Transverse colon (tissue), 4 donors: ENCODE measurements at regions not wholly inside any gene's neighbourhood (a gene's known extent, or its start where the extent isn't known, plus 50 kb on each side); places are given as distances from the start of the nearest gene placed in this dataset.

Experiments
- DNase-seq: peaks from one replicate; pipeline ENCODE4 v3.0.0-alpha.2; 2019
- H3K27ac ChIP-seq, 4 donors: fragments of 200-600 bp; sonication (generic); 2 replicates each; pipeline ENCODE4 v1.5.1; 2016 to 2018; ENCODE audit warnings: inconsistent platforms in 4 of 4
- H3K27me3 ChIP-seq: fragments of 200-600 bp; sonication (generic); 2 replicates; pipeline ENCODE4 v1.5.1; 2017; ENCODE audit warnings: inconsistent platforms
- H3K36me3 ChIP-seq, 4 donors: fragments of 200-600 bp; sonication (generic); 2 replicates each; pipeline ENCODE4 v1.5.1; 2017 to 2019; ENCODE audit warnings: inconsistent platforms in 4 of 4
- H3K4me1 ChIP-seq, 4 donors: fragments of 200-600 bp; sonication (generic); 2 replicates each; pipeline ENCODE4 v1.5.1; 2017 to 2020; ENCODE audit warnings: inconsistent platforms in 4 of 4
- H3K4me3 ChIP-seq, 4 donors: fragments of 200-600 bp; sonication (generic); 1 replicate in 1 of 4; 2 replicates in 3 of 4; pipeline versions ENCODE4 v1.5.1 to v1.6.1; 2017 to 2019; ENCODE audit warnings: inconsistent platforms in 4 of 4
- H3K9me3 ChIP-seq, 2 donors: fragments of 200-600 bp; sonication (generic); 2 replicates each; pipeline ENCODE4 v1.5.1; 2017 to 2019; ENCODE audit warnings: inconsistent platforms in 2 of 2
- CTCF ChIP-seq, 5 experiments: fragments of 200-600 bp in 3 of 5; fragments of 450-650 bp in 2 of 5; sonication (generic) in 3 of 5; IDR thresholded peaks; 1 replicate in 2 of 5; 2 replicates in 3 of 5; pipeline ENCODE4 v1.5.1; 2016 to 2017; ENCODE audit warnings: antibody characterized with exemption in 5 of 5, inconsistent platforms in 3 of 5, mild to moderate bottlenecking in 2 of 5, moderate library complexity in 1 of 5
- EP300 ChIP-seq: sonication (generic); formaldehyde crosslinking; IDR thresholded peaks from one replicate; pipeline ENCODE4 v1.6.1; 2017; ENCODE audit warnings: antibody characterized with exemption, low read depth
- POLR2A ChIP-seq: fragments of 450-650 bp; IDR thresholded peaks from one replicate; pipeline ENCODE4 v1.6.1; 2016; ENCODE audit warnings: antibody characterized with exemption, mild to moderate bottlenecking, moderate library complexity
- POLR2AphosphoS5 ChIP-seq, 3 donors: sonication (generic); formaldehyde crosslinking; IDR thresholded peaks; one replicate each; pipeline ENCODE4 v1.6.1; 2016; ENCODE audit warnings: antibody characterized with exemption in 3 of 3
- WGBS, 2 donors: methylation state at CpG; one replicate each; pipeline ENCODE4 v1.1.5; 2018; ENCODE audit warnings: low coverage in 1 of 2; 5-methylcytosine and 5-hydroxymethylcytosine counted together
- in situ Hi-C, 4 donors: fragments of 200-750 bp; cut with MboI; loops; one replicate each; pipeline versions ENCODE4 v1.15.0 to v1.15.1; 2017; ENCODE audit warnings: low sequenced_read_pairs in 3 of 4, low pct_ligation_motif_present in 1 of 4, low pct_unique_long_range_greater_than_20kb in 1 of 4
- intact Hi-C: fragments of 100-400 bp; cut with DNase I; formaldehyde crosslinking; loops from one replicate; pipeline ENCODE4 v1.15.1; 2023; ENCODE audit warnings: low total_unique reads

- in situ Hi-C loops (no loop called here), intact Hi-C loops (no loop called here)
- DNase-seq: no peak
- H3K27me3 ChIP-seq: no peaks in the 10 kb centered on the region
- H3K27ac ChIP-seq: no peak overlapping the region
- TF ChIP-seq POLR2A: no peak
- 73 to 75% methylated on average over 6 of the region's 6 CpGs for WGBS, 2 donors
- peaks cover 0 to 5% of the 10 kb centered on the region in 2 donors for H3K9me3 ChIP-seq
- no peaks in the 10 kb centered on the region for H3K36me3 ChIP-seq
- no peak overlapping the region for H3K4me3 ChIP-seq
- no peaks in the 10 kb centered on the region for H3K4me1 ChIP-seq
Measured at GRCh38 chr10:37588299-37588698, 269.1 kb downstream of the ZNF248 start.

- H3K27ac ChIP-seq: no peak overlapping the region
- 0 to 25% methylated on average over 2 to 4 of the region's 4 CpGs for WGBS, 2 donors
- no peaks in the 10 kb centered on the region for H3K36me3 ChIP-seq
- H3K9me3 ChIP-seq: peaks cover 0 to 5% of the 10 kb centered on the region in 2 donors
- no peaks in the 10 kb centered on the region for H3K4me1 ChIP-seq
- in situ Hi-C loops (no loop called here), intact Hi-C loops (no loop called here)
- no peaks in the 10 kb centered on the region for H3K27me3 ChIP-seq
- no peak overlapping the region for H3K4me3 ChIP-seq
- TF ChIP-seq POLR2AphosphoS5 (IDR thresholded peaks at IDR 0.05) (no peak), CTCF (IDR thresholded peaks at IDR 0.05) (no peak), EP300 (no peak), POLR2A (no peak)
- DNase-seq: no peak
Measured at GRCh38 chr10:37584643-37585042, 272.8 kb downstream of the ZNF248 start.

GRCh38 chr10:37582237-37582636, 275.2 kb downstream of the ZNF248 start:
- H3K36me3 ChIP-seq: no peaks in the 10 kb centered on the region
- in situ Hi-C loops: no loop called here

GRCh38 chr10:37576154-37576553, 281.3 kb downstream of the ZNF248 start:
- no peaks in the 10 kb centered on the region for H3K36me3 ChIP-seq
- H3K27ac ChIP-seq: no peak overlapping the region
- DNase-seq: no peak
- TF ChIP-seq POLR2AphosphoS5 (IDR thresholded peaks at IDR 0.05): no peak
- no peak for TF ChIP-seq POLR2A
- no peak for TF ChIP-seq CTCF (IDR thresholded peaks at IDR 0.05)
- TF ChIP-seq EP300: no peak
- in situ Hi-C loops (no loop called here), intact Hi-C loops (no loop called here)
- WGBS, 2 donors: 70 to 82% methylated on average over 1 of the region's 1 CpG
- H3K9me3 ChIP-seq: no peaks in the 10 kb centered on the region
- H3K4me1 ChIP-seq: no peaks in the 10 kb centered on the region
- no peaks in the 10 kb centered on the region for H3K27me3 ChIP-seq
- no peak overlapping the region for H3K4me3 ChIP-seq

More at GRCh38 chr10:37582237-37582636, 275.2 kb downstream of the ZNF248 start:
- no peak for DNase-seq
- intact Hi-C loops: no loop called here
- H3K9me3 ChIP-seq: no peaks in the 10 kb centered on the region
- no peak overlapping the region for H3K27ac ChIP-seq
- no peak for TF ChIP-seq CTCF (IDR thresholded peaks at IDR 0.05)
- TF ChIP-seq EP300: no peak
- TF ChIP-seq POLR2AphosphoS5 (IDR thresholded peaks at IDR 0.05): no peak
- TF ChIP-seq POLR2A: no peak
- H3K4me1 ChIP-seq: no peaks in the 10 kb centered on the region
- no peaks in the 10 kb centered on the region for H3K27me3 ChIP-seq
- H3K4me3 ChIP-seq: no peak overlapping the region

- no peaks in the 10 kb centered on the region for H3K36me3 ChIP-seq
- no peaks in the 10 kb centered on the region for H3K4me1 ChIP-seq
- H3K27me3 ChIP-seq: no peaks in the 10 kb centered on the region
- no peak overlapping the region for H3K27ac ChIP-seq
- WGBS, 2 donors: 58% methylated on average over 3 of the region's 3 CpGs; no CpG with 5 or more reads in 1 of the 2 donors
- DNase-seq: no peak
- no peak for TF ChIP-seq CTCF (IDR thresholded peaks at IDR 0.05)
- TF ChIP-seq EP300: no peak
- no peak for TF ChIP-seq POLR2AphosphoS5 (IDR thresholded peaks at IDR 0.05)
- no peak for TF ChIP-seq POLR2A
- H3K9me3 ChIP-seq: no peaks in the 10 kb centered on the region
- in situ Hi-C loops: no loop called here
- intact Hi-C loops: no loop called here
- H3K4me3 ChIP-seq: no peak overlapping the region
Measured at GRCh38 chr10:37572206-37572605, 285.2 kb downstream of the ZNF248 start.
